ENCODE measurements at regions not wholly inside any gene's neighbourhood (a gene's known extent, or its start where the extent isn't known, plus 50 kb on each side); places are given as distances from the start of the nearest gene placed in this dataset.

DNA sequence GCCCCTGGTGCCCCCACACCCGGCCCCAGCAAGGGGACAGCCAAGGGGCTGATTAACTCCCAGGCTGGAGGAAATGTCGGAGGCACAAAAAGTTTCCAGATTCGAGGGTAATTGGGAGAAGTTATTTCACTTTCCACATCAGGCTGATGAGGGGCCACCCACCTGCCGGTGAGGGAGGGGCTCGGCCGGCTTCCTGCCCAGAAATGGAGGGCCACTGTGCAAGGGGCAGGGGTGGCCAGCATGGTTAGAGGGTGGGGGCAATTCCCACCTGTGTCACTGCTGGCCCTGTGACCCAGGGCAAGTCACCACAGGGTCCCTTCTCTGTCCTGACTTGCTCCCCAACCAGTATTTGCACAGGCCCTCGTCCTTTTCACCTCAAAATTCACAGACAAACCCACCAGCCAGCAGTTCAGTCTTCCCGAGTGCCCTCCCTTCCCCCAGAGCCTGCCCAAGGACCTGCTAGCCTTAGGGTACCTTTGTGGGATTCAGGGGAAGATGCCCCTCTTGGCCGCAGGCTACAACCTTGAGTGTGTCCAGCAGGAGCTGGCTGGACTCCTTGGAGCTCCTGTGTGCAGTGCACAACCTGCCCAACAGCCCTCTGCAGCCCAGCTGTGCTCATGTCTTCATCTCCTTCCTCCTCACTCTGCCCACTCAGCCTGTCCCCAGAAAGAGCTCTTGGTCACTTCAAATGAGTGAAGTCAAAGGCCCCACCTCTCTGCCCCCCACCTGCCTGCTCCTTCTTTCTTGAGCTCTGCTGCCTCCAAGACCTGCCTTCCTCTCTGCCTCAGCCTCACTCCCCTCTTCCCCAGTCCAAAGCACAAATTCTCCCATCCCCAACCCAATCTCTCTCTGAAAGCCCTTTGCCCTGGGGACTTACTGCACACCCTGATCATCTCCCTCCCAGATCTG lies 130.5 kb downstream of the BARX1 start:
- no peak overlapping the region for H3K4me3 ChIP-seq (ENCODE audit: low read depth, low read length)
- DNase-seq (ENCODE audit: low read depth) = no peak
- TF ChIP-seq CTCF (IDR thresholded peaks at IDR 0.05; ENCODE audit: control insufficient read depth, extremely low read depth, insufficient read depth) = no peak

GRCh38 chr9:93823245-93824072 lies 131.7 kb downstream of the BARX1 start:
- H3K4me3 ChIP-seq (ENCODE audit: low read depth, low read length) = no peak overlapping the region
- DNase-seq (ENCODE audit: low read depth) = no peak
- TF ChIP-seq CTCF (IDR thresholded peaks at IDR 0.05; ENCODE audit: control insufficient read depth, extremely low read depth, insufficient read depth) = no peak

DNA sequence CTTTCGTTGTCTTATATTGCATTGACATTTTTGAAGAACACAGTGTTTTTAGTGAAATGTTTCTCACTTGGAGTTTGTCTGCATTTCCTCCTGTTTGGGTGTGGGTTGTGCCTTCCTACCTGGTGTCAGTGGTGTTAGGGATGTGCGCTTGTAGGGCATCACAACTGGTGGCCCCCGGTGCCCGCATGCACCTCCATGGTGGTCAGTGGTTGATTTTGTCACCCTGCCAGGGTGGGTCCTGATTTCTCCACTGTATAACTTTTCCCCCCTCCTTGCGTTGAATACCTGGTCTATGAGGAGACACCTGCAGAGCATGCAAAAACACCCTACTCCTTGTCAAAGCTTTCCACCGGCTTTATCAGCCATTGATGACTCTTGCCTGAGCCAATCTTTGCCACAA lies 132.9 kb downstream of the BARX1 start:
- no peak overlapping the region for H3K4me3 ChIP-seq (ENCODE audit: low read depth, low read length)
- DNase-seq (ENCODE audit: low read depth) = no peak
- TF ChIP-seq CTCF (IDR thresholded peaks at IDR 0.05; ENCODE audit: control insufficient read depth, extremely low read depth, insufficient read depth) = no peak

DNA sequence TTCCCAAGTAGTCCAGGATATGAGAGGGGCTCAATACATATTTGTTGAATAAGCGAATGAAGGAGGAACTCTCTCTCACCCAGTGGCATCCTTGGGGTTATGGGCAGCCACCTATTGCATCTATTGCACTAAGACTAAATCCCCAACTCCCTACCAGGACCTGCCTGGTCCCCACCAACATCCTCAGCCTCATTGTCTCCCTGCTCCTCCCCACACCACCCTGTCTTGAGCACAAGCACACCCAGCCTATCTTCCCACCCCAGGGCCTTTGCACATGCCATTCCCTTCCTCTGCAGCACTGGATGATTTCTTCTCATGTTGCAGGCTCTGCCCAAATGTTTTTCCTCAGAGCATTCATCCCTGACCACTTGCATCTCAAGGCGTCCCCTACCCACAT lies 133.8 kb downstream of the BARX1 start:
- DNase-seq (ENCODE audit: low read depth) = no peak
- no peak for TF ChIP-seq CTCF (IDR thresholded peaks at IDR 0.05; ENCODE audit: control insufficient read depth, extremely low read depth, insufficient read depth)
- H3K4me3 ChIP-seq (ENCODE audit: low read depth, low read length) = no peak overlapping the region

- H3K4me3 ChIP-seq (ENCODE audit: low read depth, low read length) = no peak overlapping the region
- TF ChIP-seq CTCF (IDR thresholded peaks at IDR 0.05; ENCODE audit: control insufficient read depth, extremely low read depth, insufficient read depth) = 0 out of 2 replicates have a peak, but pooled peaks have one; percentile 20
- DNase-seq (ENCODE audit: low read depth) = no peak
These were observed 134.4 kb downstream of the BARX1 start for GRCh38 chr9:93820667-93821306.

DNA sequence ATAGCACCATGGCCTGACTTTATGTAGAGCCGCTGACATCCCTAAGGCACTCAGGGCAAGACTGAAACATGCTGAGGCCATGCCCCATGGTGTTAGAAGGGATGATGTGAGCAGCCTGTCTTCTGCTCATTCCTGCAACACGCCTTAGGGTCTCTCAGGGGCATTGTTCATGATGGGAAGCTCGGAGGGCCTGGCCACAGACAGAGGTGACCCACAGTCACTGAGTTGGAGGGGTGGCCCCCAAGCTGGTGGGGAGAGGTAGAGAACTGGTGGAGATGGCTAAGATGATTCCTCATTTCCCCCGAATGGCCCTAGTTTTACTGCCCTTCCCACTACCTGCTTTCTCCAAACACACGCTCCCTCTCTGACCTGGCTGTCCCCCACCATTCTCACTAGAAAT lies 135.2 kb downstream of the BARX1 start:
- DNase-seq (ENCODE audit: low read depth) = no peak
- no peak overlapping the region for H3K4me3 ChIP-seq (ENCODE audit: low read depth, low read length)
- TF ChIP-seq CTCF (IDR thresholded peaks at IDR 0.05; ENCODE audit: control insufficient read depth, extremely low read depth, insufficient read depth) = no peak
